ENCODE measurements at regions not wholly inside any gene's neighbourhood (a gene's known extent, or its start where the extent isn't known, plus 50 kb on each side); places are given as distances from the start of the nearest gene placed in this dataset.

DNA sequence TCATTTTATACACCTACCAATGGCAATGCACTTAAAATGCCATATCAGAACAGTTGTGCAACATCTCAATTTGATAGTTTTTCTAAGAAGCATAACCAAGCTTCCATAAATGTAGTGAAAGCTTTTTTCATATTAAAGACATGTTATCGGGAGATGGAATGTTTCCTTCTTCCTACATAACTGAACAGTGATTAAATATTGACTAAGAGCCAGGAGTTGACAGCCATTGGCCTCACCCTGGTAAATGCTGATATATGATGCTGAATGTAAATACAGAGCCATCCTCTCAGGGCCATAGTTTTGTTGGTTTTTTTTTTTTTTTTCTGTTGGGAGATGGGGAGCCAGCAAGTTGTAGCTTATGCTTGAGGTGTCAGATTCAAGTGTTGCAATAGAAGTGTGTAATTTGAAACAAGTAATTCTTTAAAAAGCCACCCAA is 203.3 kb upstream of the IL12A start:
- Histone ChIP-seq H3K9me2 (ENCODE audit: insufficient read depth, low read length) (no peaks in the 10 kb centered on the region), H3K9me3 (ENCODE audit: low read length) (no peaks in the 10 kb centered on the region), H3K4me1 (ENCODE audit: insufficient read depth, low read length, poor library complexity, severe bottlenecking) (no peaks in the 10 kb centered on the region), H3K79me2 (ENCODE audit: insufficient read depth, low read depth, low read length) (no peaks in the 10 kb centered on the region), H2AFZ (ENCODE audit: low read length) (no peak overlapping the region), H3K4me3 (ENCODE audit: low read depth, low read length, poor library complexity, severe bottlenecking) (no peak overlapping the region), H4K20me1 (ENCODE audit: insufficient read depth, low read length) (no peaks in the 10 kb centered on the region; the same call in 1 of the 2 replicates), H3K4me2 (ENCODE audit: low read length) (no peak overlapping the region), H3K27ac (ENCODE audit: low read depth, low read length, poor library complexity, severe bottlenecking) (no peak overlapping the region), H3K36me3 (ENCODE audit: insufficient read depth, low read length) (no peaks in the 10 kb centered on the region)
- no peak for DNase-seq (ENCODE audit: low spot score)
- no TSS peak for BruUV-seq (replicated peaks)
- TF ChIP-seq CTCF (conservative IDR thresholded peaks at IDR 0.05; ENCODE audit: low read length) = no peak
- TF ChIP-seq EZH2phosphoT487 (IDR thresholded peaks at IDR 0.05; ENCODE audit: borderline replicate concordance, low read depth, low read length) = no peak
- intact Hi-C loops (cut with micrococcal nuclease; ENCODE audit: unreplicated experiment) = no loop called here
- CTCF ChIA-PET (ENCODE audit: unreplicated experiment) = no interaction called here
- POLR2A ChIA-PET = interaction anchor here (0.6 to 1.5 kb wide), 6 partner anchors 9 to 1835 kb away, joined by 3 to 6 read pairs (median 4); no protein-coding TSS in a partner anchor

GRCh38 chr3:159786489-159787177 is 202.0 kb upstream of the IL12A start:
- H3K4me3 ChIP-seq (ENCODE audit: low read depth, low read length, poor library complexity, severe bottlenecking) = no peak overlapping the region
- DNase-seq (ENCODE audit: low spot score) = no peak
- H3K9me3 ChIP-seq (ENCODE audit: low read length) = no peaks in the 10 kb centered on the region
- no peak for TF ChIP-seq EZH2phosphoT487 (IDR thresholded peaks at IDR 0.05; ENCODE audit: borderline replicate concordance, low read depth, low read length)
- no peak for TF ChIP-seq CTCF (conservative IDR thresholded peaks at IDR 0.05; ENCODE audit: low read length)
- intact Hi-C loops (cut with micrococcal nuclease; ENCODE audit: unreplicated experiment) = no loop called here
- H3K27ac ChIP-seq (ENCODE audit: low read depth, low read length, poor library complexity, severe bottlenecking) = no peak overlapping the region
- CTCF ChIA-PET (ENCODE audit: unreplicated experiment) = no interaction called here
- no peak overlapping the region for H2AFZ ChIP-seq (ENCODE audit: low read length)
- H3K4me1 ChIP-seq (ENCODE audit: insufficient read depth, low read length, poor library complexity, severe bottlenecking) = no peaks in the 10 kb centered on the region
- no peaks in the 10 kb centered on the region for H3K9me2 ChIP-seq (ENCODE audit: insufficient read depth, low read length)
- H3K4me2 ChIP-seq (ENCODE audit: low read length) = no peak overlapping the region
- POLR2A ChIA-PET = interaction anchor here (1.1 kb wide), 1 partner anchor 28 kb away, joined by 3 read pairs; no protein-coding TSS in a partner anchor
- BruUV-seq (replicated peaks) = no TSS peak
- H3K79me2 ChIP-seq (ENCODE audit: insufficient read depth, low read depth, low read length) = no peaks in the 10 kb centered on the region
- no peaks in the 10 kb centered on the region for H3K36me3 ChIP-seq (ENCODE audit: insufficient read depth, low read length)
- H4K20me1 ChIP-seq (ENCODE audit: insufficient read depth, low read length) = no peaks in the 10 kb centered on the region

- Histone ChIP-seq H3K27ac (ENCODE audit: low read depth, low read length, poor library complexity, severe bottlenecking) (no peak overlapping the region), H3K9me3 (ENCODE audit: low read length) (no peaks in the 10 kb centered on the region), H3K9me2 (ENCODE audit: insufficient read depth, low read length) (no peaks in the 10 kb centered on the region), H4K20me1 (ENCODE audit: insufficient read depth, low read length) (no peaks in the 10 kb centered on the region), H3K4me1 (ENCODE audit: insufficient read depth, low read length, poor library complexity, severe bottlenecking) (no peaks in the 10 kb centered on the region), H3K79me2 (ENCODE audit: insufficient read depth, low read depth, low read length) (no peaks in the 10 kb centered on the region), H3K4me2 (ENCODE audit: low read length) (no peak overlapping the region), H2AFZ (ENCODE audit: low read length) (no peak overlapping the region), H3K36me3 (ENCODE audit: insufficient read depth, low read length) (no peaks in the 10 kb centered on the region), H3K4me3 (ENCODE audit: low read depth, low read length, poor library complexity, severe bottlenecking) (no peak overlapping the region)
- POLR2A ChIA-PET = no interaction called here
- no peak for DNase-seq (ENCODE audit: low spot score)
- CTCF ChIA-PET (ENCODE audit: unreplicated experiment) = no interaction called here
- BruUV-seq (replicated peaks) = no TSS peak
- TF ChIP-seq CTCF (conservative IDR thresholded peaks at IDR 0.05; ENCODE audit: low read length) (no peak), EZH2phosphoT487 (IDR thresholded peaks at IDR 0.05; ENCODE audit: borderline replicate concordance, low read depth, low read length) (no peak)
- intact Hi-C loops (cut with micrococcal nuclease; ENCODE audit: unreplicated experiment) = no loop called here
Observed at GRCh38 chr3:159787178-159787574, 201.5 kb upstream of the IL12A start.

Data from OCI-LY7 (cell line).